ENCODE measurements at regions not wholly inside any gene's neighbourhood (a gene's known extent, or its start where the extent isn't known, plus 50 kb on each side); places are given as distances from the start of the nearest gene placed in this dataset.

DNA sequence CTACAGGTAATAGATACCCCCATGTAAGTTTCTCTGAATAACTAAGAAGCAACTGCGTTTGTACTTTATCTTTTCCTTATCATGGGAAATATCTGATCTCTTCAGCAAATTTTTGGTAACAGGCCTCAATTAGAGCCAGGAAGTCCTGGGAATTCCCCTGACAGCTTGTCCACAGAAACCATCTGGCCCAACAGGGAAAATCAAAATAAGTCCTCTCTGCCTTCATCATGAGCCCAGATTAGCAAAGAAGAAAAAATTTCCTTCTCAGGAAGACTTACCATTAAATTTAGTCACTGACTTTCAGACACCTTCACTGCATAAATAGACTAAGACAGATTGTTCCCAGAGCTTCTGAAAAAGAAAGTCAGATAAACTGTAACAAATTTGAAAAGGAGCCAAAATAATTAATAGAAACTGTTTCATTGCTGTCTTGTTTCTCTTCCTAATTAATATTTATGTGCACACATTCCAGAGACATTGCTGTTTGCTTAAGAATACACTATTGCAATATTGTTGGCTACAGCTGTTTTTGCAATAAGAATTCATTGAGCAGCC lies 278.1 kb upstream of the FAT3 start:
- DNase-seq = no peak

DNA sequence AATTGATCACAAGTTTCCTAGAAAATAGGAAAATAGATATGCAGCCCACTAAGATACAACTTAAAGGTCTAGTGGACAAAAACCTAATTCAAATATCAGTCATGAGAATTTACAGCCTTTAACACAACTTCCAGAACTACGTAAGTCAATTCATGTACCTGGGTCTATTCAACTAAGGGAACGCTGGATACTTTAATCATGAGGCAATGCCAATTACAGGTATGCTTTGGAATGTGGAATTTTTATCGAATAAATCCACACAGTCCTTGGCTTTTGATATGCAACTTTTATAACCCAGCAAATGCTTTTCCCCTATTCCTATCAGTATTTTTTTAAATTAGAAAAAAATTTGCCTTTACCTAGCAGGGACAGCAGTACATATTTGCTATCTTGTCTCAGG lies 289.5 kb upstream of the FAT3 start:
- no peak for DNase-seq

DNA sequence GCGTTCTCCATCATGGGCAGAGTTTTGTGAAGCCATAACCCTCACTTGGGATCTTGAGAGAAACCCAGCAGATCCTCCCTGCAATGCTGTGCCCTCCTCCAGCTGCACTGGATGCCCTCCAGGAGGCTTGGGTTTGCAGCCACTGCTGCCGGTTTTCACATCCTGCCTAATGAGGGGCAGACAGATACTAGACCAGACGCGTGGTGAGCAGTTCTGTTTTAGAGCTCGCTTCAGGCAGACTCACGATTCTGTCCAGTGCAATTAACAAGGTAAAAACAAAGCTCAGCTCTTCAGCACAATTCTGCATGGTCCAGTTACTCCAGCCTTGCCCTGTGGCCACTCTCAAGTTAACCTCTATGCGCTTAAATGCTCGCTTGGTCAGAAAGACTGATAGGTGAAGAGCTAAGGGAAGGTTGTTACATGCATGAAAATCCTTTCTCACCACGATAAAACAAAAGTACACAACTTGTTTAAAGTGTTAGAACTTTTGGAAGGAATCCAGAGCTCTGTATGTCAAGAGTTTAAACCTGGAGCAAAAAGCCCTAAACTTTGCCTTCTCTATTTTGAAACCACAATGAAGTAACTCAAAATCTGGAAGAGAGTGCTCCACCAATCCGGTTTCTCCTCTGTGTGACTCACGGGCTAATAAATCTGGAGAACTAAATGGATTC lies 292.3 kb upstream of the FAT3 start:
- DNase-seq = no peak

DNA sequence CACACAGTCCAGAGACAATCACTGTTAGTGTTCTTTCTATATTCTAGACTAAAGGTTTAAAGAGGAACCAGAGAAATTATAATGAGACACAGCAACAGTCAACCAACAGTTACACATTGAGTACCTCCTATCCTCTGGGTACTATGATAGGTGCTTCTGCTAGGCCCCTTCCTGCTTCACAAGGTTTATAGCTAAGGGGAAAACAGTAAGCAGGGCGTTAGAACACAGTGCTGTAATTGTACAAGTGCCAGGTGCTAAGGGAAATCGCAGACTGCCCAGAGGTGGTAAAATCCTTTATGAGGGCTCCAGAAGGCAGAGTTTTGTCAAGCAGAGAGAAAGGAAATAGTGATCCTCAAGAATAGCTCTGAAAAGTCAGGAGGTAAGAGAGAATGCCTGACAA lies 297.2 kb upstream of the FAT3 start:
- DNase-seq = no peak

DNA sequence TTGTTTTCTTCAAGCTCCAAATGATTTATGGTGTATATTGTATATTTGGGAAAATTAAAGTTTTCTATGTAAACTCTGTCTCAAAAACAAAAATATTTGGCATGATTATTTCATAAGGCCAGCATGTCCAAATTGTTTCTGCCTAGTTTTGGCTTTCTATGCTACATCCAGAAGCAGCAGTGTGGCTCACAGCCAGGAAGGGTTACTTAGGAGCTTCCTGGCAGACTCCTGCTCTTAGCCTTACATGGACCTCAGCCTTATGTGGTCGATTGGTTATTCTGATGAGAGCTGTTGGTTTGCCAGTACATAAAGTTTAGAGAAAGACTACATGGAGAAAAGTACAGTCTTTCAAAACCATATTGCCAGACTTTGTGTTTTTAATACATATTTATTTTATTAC lies 297.7 kb upstream of the FAT3 start:
- no peak for DNase-seq

DNA sequence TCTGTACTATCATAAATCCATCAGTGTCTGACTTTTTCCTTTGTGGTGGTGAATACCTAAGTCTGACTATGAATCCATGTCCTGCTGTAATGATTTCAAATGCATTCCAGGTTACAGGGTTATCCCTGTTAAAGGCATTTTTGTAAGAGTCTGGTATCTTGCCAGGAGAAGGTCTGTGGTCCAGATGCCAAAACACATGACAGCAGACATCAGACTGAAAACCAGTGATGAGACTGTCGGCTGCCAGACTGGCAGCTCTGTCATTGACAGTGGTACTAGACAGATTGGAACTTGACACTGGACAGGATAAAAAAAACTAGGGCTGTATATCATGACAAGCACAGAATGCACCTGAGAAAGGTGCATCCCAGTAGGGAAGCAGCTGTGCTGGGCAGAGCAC lies 301.8 kb upstream of the FAT3 start:
- no peak for DNase-seq

DNA sequence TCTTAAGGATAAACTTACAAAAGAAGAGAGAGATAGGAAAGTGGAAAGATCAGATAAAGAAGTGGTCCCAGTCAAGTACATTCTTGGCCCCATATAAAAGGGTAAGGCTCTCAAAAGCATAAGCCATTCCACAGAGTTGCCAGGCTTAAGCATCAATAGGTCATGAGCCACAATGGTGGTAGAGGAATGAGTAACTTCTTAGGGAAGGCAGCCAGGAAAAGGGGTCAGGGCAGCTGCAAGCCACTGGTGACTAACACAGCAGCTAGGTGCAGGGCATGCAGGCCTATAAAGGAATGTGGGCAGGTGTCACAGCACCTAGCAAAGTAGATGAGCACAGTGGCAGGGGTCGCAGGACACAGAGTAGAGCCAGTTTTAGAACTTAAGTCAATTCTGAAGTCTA lies 302.6 kb upstream of the FAT3 start:
- DNase-seq = no peak

DNA sequence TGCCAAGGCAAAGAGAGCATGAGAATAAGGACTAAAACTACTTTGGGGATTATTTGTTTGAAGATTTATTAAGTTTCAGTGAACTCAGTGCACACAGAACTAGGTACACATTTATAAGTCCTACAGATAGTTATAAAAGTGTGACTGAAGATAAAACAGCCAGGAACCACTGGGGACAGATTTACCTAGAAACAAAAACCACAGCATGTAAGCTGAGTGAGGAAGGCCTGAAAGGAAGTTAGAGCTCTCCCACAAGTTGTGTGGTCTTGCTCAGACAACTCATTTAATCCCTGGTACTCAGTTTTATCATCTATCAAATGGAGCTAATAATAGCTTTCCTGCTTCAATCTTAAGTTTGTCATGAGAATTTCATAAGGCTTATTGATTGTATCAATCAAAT lies 311.2 kb upstream of the FAT3 start:
- no peak for DNase-seq

DNA sequence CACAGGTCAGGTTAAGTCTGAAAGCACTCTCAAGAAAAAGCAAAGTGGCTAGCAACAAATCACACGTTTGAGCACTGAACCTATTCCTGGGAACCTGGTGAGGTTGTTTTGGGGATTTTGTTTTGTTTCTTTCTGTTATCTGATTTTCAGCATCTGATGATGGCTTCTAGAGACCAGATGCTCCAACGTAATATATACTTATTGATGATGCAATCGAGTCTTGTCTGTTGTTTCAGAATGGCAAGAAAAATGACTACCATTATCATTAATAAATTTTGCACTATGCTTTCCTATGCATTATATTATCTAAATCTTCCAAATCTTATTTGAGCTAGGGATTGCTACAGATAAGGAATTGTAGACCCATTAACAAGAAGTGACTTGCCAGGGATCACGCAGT lies 312.3 kb upstream of the FAT3 start:
- DNase-seq = no peak

DNA sequence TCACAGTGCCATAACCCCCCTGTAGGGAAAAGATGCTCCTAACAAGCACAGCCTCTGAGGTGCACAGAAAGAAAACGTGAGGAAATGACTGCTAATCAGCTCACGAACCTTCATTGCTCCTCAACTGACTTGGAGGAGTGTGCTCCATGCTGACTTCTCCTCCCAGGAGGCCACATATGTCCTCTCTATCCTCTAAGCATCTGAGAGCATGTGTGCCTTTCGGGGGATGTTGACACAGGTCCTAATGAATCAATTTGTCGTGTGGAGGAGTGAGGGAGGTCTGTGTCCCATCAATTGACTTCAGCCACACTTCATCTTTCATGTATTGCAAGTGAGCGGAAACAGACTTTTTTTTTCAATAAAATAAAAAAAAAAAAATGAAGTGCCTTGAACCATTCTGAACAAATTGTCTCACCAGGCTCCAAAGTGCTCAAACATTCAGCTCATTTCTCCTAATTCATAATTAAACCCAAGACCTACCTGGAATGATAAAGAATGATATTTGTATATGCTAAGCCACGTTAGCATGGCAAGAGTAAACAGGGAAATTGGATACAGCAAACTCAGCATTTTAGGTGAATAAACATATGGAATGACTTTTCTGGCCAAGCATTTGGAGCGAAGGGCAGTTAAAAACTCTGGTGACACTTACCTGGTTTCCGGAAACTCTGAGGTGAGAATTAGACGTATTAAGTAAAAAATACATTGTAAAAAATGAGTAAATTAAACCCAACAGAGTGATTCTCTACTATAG lies 317.6 kb upstream of the FAT3 start:
- no peak for DNase-seq

DNA sequence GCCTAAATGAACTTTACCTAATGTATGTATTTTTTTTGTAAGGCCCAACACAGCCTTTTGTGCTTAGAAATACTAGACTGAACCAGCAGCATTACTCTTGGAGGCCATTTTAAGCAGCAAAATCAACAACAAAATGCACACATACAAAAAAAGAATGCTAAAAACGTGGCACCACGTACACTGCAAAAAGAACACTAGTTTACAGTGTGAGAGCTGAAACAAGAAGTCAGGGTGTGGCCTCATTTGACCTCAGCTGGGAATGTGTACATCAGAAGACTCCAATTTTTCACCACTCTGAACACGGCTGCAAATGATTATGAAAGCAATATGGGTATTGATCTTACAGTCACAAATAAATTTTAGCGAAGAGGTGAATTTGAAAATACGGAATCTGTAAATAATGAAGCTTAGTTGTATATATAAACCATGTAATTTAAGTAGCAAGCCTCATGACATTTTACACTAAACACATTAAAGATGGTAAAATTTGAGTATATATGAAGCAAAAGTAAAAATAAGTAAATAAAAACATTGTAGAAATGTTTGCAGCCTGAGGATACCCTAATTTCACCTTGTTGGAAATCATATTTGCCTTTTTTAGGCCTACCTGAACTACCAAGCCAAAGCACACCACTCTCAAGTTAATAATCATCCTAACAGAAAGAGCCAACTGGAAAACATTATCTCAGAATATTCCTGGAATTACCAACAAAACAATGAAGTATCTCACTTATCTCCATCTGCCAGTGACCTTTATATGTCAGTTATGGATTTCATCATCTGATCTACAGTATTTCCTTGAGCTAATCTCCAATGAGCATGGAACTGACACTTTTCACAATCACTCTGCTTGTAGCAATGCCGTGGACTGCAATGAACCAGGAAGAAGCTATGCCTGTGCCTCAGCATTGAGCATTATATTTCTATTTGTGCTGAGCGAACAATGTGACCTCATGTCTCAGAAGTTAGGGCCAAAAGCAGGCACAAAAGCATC lies 319.5 kb upstream of the FAT3 start:
- no peak for DNase-seq

DNA sequence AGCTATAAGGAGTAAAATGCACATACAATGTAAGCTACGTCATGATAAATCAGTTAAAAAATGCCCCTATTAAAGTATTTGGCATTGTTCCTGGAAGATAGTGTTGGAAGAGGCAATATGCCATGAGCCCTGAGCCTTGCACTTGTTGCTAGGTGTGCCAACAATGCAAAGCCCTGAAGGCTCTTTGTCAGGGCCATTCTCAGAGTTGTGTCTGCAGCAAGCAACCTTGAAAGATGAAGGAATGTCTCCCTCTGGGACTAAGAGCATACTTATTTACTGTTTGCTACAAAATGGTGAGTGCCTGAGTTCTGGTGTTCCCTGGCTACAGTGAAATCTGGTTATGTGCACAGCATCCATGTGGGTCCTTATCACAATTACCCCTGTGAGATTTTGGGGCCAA lies 322.3 kb upstream of the FAT3 start:
- no peak for DNase-seq

DNA sequence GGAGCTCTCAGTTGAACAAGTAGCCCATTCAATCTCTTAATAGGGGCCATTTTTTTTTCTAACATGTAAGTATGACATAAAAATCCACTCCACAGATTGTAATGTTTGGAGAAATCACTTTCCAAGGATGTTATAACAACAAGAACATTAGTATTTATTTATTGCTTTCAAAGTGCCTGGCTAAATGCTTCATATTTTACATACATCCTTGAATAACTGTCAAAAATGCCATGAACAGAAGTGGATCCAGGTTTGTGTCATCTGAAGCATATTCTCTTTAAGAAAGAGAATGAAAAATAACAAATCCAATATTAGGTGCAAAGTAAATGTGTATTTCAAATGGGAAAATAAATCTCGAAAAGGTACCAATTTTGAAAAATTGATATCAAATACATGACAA lies 344.0 kb upstream of the FAT3 start:
- DNase-seq = no peak

DNA sequence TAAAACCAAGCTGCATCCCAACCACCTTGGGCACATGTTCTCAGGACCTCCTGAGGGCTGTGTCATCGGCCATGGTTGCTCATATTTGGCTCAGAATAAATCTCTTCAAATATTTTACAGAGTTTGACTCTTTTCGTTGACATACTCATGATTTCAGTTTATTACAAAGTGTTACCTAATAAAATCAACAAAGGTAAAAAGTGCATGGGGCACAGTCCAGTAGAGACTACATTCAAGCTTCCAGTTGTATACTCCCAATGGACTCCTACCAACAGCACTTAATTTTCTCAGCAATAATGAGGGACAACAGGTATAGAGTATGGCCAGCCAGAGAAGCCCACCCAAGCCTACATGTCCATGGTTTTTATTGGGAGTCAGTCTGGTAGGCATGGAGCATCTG lies 347.9 kb upstream of the FAT3 start:
- no peak for DNase-seq

DNA sequence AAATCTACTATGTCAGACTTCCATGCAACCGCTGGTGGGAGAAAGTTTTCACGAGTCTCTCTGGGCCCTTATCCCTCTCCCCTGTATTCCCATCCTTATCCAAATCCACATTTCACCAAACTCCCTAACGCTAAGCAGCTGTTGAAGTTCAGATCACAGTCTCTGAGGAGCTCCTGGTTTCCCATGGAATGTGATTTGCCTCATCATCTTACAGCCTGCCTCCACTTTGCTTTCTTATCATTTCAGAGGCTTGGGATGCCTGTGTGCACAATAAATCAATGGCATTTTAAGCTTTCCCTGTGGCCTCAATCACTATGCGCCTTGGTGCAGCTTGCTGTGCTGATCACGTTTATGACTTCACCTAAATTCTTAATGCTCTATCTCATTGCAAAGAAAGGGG lies 352.4 kb upstream of the FAT3 start:
- DNase-seq = no peak

DNA sequence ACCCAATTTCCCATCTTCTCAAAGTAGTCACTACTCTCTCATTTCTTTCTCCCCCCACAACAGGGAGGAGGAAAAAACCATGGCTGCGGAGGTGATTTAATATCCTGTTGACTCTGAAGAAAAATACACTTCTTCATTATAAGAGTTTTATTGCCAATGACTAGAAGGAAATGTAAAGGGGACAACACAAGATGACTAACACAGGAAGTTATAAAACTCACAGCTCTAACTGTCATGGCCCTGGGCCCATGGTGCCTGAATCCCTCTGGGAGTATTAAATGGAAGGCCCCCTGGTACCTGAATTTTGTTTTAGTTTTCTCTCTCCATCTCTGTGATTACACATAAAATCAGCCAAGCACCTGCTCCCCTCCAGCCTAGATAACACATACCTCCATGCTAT lies 352.8 kb upstream of the FAT3 start:
- DNase-seq = no peak

DNA sequence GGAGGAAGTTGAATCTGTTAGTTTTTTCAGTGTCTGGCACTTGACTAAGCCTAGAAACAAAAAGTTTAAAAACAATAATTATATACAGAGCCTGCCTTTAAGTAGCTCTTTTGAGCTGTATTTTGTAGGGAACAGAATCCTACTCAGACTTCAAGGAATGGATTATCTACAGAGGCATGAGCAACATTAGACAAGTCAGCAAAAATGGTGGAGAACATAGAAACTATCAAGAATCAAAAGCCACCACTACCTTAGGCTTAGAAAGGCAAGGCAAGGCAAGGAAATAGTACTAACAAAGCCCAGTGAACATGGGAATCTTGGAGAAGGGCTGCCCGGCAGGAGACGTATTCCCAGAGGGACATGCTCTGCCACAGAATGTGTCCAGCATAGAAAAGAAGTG lies 353.6 kb upstream of the FAT3 start:
- DNase-seq = no peak

DNA sequence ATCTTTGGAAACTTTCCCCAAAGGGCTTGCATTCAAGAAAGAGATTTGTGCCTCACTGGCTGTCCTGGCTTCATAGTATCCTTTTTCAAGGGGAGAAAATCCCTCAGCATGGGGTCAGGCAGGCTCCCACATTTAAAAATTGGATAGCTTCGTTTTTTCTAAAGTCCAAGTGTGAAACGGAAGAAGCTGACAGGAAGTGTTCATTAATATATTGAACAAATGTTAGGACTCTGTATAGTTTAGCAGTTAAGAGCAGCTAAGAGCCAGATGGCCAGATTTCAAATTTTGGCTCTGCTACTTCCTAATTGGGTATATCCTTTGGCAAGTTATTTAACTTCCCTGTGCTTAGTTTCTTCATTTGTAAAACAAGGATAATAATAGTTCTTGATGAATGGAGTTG lies 354.9 kb upstream of the FAT3 start:
- no peak for DNase-seq

DNA sequence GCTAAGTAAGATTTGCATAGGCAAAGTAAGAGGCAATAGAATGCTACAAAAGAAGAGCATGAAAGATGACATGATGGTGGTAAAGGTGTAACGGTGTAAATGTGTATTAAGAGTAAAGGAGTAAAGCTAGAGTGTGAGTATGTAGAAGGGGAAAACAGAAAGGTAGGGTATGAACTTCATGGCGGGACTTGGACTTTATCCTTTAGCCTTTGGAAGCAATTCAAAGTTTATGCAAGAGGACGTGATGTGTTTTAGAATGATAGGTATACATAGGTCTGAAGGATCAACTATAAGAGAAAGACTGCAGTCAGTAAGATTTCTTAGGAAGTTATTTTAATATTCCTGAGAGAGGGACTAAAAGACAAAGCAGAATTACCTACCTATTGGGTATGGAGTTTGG lies 358.0 kb upstream of the FAT3 start:
- DNase-seq = no peak

DNA sequence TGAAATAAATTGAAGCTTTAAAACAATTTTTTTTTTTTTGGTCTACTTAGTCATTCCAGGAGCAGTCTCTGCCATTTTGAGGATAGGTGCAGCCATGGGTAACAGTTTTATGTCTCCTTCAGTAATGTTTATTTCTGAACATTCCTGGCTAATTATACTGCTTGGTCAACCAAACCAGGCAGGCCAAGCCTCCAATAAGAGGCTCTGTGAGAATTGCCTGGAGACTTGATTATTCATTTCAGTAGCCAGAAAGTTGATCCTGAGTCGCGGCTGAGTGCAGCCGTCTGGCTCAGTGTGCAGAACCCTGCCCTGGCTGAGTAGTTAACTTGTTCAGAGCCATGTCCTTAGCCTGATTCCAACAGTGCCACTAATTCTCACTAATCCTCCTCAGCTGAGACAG lies 364.0 kb upstream of the FAT3 start:
- no peak for DNase-seq

DNA sequence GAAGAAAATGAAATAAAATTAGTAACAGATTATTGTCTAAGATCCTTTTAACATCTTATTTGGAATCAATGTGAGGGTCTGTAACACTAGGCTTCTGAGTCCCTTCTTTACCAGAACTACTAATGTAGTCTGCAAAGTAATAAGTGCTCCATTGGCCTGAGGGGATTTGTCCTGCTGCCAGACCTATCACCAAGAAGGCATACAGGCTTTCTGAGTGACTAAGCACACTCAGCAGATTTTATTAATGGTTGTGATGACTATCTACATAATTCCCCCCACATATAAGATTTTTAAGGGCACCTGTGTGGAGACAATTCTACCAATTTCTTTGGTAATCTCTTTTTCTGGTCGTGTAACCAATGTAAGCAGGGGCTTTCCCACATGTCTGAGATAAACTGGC lies 365.0 kb upstream of the FAT3 start:
- DNase-seq = no peak

DNA sequence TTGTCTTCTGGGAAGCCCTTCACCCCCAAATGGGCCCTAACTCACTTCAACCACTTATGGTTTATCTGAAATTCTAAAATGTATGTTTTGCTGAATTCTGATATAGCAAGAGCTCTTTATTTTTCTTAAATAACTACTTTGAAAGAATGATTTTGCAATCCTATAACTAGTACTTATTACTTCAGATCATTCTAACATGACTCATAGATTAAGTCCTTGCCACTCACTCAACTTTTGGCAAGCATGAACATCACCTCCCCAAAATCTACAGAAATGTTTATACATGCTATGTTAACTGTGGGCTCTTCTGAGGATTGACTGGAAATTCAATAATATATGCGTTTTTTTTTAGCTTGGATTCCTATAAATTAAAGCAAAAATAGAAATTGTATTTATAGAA lies 367.4 kb upstream of the FAT3 start:
- no peak for DNase-seq

DNA sequence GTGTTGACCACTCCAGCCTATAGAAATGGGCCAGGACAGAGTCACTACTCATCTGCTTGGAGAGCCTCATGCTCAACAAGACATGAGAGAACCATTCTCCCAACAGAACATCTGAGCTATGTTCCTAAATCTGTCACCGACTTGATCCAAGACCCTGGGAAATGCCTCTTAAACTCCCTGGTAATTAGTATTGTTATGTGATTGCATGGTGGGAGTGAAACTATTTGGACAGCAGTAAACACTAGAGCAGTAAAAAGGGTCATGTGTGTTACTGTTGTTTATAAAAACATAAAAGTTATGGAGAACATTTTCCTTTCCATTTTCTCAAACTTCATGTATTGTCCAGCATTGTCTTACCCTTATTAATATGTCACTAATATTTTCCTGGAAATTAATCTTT lies 369.8 kb upstream of the FAT3 start:
- no peak for DNase-seq

DNA sequence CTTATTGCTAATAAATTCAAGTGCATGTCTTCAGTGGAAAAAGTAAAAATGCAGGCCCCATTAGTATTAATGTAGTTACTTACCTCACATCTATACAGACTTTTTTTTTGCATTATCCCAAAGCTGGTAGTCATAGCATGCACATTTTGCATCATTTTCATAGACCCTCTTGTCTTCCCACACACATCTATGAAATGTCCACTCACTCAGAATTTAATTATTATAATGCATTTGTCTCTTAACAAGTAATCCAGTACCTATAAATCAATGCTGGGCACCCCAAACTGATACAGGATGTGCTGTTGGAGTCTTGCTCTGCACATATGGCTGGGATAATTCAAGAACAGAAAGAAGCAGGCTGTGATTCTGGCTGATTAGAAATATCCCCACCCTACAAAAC lies 370.4 kb upstream of the FAT3 start:
- no peak for DNase-seq
